Fibroblast of villous mesenchyme (primary cell): ENCODE measurements at regions not wholly inside any gene's neighbourhood (a gene's known extent, or its start where the extent isn't known, plus 50 kb on each side); places are given as distances from the start of the nearest gene placed in this dataset.

Experiments
- DNase-seq: peaks from one replicate; pipeline ENCODE4 v3.0.0-alpha.2; 2010; ENCODE audit warnings: low read depth
- H3K4me3 ChIP-seq: 2 replicates; pipeline ENCODE4 v1.5.1; 2011; ENCODE audit warnings: low read depth, mild to moderate bottlenecking, low read length
- TF ChIP-seq, protein P1 (sequence below): IDR thresholded peaks from 2 replicates; pipeline ENCODE4 v1.5.1; 2012; ENCODE audit warnings: low read depth, mild to moderate bottlenecking, low read length; ENCODE audit not compliant: insufficient read depth

DNA sequence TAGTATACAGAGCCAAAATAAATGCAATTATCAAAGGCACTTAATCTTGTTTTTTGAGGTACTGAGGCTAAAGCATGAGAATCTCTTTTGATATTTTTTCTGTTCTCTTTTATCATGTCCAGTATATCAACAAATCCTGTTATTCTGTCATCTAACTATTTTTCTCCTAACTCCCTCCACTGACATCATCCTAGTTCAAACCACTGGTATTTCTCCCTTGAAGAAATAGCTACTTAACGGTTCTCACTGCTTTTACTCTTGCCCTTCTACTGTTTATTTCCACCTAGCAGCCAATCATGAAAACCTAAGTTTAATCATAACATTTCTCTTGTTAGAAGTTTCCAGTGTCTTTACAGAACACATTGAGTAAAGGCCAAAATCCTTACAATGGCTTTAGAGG is 317.6 kb downstream of the GPD2 start:
- DNase-seq = no peak
- TF ChIP-seq, protein P1, sequence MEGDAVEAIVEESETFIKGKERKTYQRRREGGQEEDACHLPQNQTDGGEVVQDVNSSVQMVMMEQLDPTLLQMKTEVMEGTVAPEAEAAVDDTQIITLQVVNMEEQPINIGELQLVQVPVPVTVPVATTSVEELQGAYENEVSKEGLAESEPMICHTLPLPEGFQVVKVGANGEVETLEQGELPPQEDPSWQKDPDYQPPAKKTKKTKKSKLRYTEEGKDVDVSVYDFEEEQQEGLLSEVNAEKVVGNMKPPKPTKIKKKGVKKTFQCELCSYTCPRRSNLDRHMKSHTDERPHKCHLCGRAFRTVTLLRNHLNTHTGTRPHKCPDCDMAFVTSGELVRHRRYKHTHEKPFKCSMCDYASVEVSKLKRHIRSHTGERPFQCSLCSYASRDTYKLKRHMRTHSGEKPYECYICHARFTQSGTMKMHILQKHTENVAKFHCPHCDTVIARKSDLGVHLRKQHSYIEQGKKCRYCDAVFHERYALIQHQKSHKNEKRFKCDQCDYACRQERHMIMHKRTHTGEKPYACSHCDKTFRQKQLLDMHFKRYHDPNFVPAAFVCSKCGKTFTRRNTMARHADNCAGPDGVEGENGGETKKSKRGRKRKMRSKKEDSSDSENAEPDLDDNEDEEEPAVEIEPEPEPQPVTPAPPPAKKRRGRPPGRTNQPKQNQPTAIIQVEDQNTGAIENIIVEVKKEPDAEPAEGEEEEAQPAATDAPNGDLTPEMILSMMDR = no peak
- no peak overlapping the region for H3K4me3 ChIP-seq

DNA sequence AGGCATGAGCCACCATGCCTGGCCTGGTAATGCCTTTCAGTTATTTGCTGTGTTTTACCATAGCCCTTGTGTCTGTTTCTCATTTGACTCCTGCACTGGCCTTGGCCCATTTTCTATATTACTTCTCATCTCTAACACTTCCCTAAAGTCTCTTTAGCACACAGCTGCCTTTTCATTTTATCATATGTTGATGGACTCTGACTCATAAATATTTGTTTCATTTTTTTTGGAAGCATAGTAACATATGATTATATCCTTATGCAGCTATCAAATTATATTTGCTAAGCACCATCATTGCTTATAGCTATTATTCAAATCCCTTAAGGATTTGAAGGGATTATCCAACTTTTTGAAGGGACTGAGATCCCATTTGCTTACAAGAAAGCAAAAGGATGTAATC is 320.3 kb downstream of the GPD2 start:
- H3K4me3 ChIP-seq = no peak overlapping the region
- DNase-seq = no peak
- TF ChIP-seq, protein P1 = no peak

DNA sequence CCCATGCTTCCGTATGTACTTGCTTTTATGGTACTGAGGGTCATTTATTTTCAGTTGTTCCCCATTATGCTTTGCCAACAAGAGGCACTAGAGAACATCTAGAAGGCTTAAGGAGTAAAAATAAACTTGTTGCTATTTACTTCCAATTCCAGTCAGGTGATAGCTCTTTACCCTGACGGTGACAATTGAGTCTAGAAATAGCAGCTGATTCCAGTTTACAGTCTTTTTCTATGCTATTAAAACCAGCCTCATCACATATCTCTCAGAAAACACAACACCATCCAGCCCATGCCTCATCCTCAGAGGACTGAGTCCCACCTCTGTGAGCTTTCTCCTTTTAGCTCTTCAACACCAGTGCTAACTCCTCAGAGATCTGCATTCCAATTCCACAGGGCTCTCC is 327.0 kb downstream of the GPD2 start:
- DNase-seq = no peak
- no peak overlapping the region for H3K4me3 ChIP-seq
- TF ChIP-seq, protein P1 = no peak

DNA sequence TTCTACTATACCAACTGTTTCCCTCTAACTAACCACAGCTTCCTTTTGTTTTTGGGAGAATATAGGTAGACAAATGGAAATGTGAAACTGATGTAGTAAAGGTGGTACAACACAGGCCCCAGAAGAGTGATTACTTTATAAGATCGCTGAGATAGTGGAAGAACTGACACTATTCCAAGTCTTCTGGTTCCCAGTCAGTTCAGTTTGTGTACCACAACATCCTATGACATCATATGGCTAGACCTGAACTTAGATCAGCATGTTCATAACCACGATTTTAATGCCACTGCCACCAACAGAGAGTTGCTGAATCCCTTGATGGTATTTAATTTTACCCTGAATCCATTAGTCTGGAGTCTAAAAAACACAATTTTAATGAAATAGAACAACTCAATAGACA is 328.9 kb downstream of the GPD2 start:
- no peak for DNase-seq
- no peak overlapping the region for H3K4me3 ChIP-seq
- TF ChIP-seq, protein P1 = no peak

DNA sequence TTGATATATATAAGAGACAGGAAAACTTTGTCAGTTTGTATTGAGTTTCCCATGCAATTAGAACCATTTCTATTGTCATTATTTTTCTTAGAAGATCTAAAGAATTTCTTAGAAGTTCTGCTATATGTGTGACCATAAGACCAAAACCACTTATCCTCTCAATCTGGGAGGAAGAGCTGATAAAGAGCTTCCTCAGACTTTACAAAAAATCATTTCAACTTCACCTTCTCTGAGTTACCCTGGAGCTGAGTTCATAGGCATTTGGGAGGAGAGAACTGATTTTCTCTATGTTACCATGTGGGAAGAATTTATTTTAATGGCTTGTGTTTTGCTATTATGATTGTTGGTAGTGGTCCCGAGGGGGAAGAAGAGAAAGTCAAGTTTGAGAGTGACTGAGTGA is 329.3 kb downstream of the GPD2 start:
- DNase-seq = no peak
- H3K4me3 ChIP-seq = no peak overlapping the region
- TF ChIP-seq, protein P1 = no peak

DNA sequence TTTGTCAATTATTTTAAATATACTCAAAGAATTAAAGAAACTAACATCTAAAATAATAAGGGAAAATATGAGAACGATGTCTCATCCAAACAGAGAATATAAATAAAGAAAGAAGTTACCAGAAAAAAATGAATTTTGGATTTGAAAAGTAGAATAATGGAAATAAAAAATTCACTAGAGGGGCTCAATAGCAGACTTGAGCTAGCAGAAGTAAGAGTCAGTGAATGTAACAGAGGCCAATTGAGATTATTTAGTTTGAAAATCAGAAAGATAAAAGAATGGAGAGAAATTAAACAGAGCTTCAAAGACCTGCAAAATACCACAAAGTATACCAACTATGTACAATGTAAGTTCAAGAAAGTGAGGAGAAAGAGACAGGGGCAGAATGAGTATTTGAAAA is 333.6 kb downstream of the GPD2 start:
- TF ChIP-seq, protein P1 = no peak
- no peak overlapping the region for H3K4me3 ChIP-seq
- DNase-seq = no peak

DNA sequence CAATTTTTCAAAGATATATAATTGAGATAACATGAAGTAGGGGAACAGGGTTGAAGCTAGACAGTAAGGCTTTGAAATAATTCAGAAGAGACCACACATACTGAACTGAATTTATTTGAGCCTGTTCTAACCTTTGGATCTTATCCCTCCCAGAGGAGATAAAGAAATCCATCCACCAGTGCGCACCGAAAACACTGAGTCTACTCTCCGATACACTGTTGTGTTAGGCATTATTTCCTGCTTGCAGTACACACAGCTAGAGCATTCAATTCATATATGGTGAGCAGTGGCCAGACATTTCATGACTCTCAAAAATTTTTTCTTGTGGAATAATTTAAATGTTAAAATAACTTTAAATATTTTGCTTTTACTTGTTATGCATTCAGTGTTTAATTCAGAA is 342.7 kb downstream of the GPD2 start:
- TF ChIP-seq, protein P1 = no peak
- no peak for DNase-seq
- H3K4me3 ChIP-seq = no peak overlapping the region
